ENCODE measurements at regions not wholly inside any gene's neighbourhood (a gene's known extent, or its start where the extent isn't known, plus 50 kb on each side); places are given as distances from the start of the nearest gene placed in this dataset.
"Not testable (repeated sequence)": the region's sequence is repeated elsewhere in the genome, so short reads cannot be mapped to it uniquely, and the experiment has no call there.

- no peaks in the 10 kb centered on the region for H3K9me3 Mint-ChIP-seq
- H3K4me1 Mint-ChIP-seq (ENCODE audit: low read depth), result no peaks in the 10 kb centered on the region
- no peak overlapping the region for H3K27ac Mint-ChIP-seq
Observed at GRCh38 chr7:121696954-121697353, 176.0 kb upstream of the PTPRZ1 start.

GRCh38 chr7:121689749-121690148, 183.2 kb upstream of the PTPRZ1 start:
- no peaks in the 10 kb centered on the region for H3K27me3 Mint-ChIP-seq
- H3K27ac Mint-ChIP-seq, result no peak overlapping the region
- no peaks in the 10 kb centered on the region for H3K36me3 Mint-ChIP-seq (ENCODE audit: low read depth)
- DNase-seq, result no peak
- no peak overlapping the region for H3K4me3 Mint-ChIP-seq
- H3K9me3 Mint-ChIP-seq, result no peaks in the 10 kb centered on the region
- H3K4me1 Mint-ChIP-seq (ENCODE audit: low read depth), result no peaks in the 10 kb centered on the region

More at GRCh38 chr7:121696954-121697353, 176.0 kb upstream of the PTPRZ1 start:
- Mint-ChIP-seq H3K36me3 (ENCODE audit: low read depth) (no peaks in the 10 kb centered on the region), H3K4me3 (no peak overlapping the region), H3K27me3 (no peaks in the 10 kb centered on the region)
- no peak for DNase-seq

GRCh38 chr7:121681700-121682099, 191.3 kb upstream of the PTPRZ1 start:
- H3K27ac Mint-ChIP-seq, result no peak overlapping the region
- H3K4me1 Mint-ChIP-seq (ENCODE audit: low read depth), result no peaks in the 10 kb centered on the region
- H3K36me3 Mint-ChIP-seq (ENCODE audit: low read depth), result no peaks in the 10 kb centered on the region
- H3K9me3 Mint-ChIP-seq, result no peaks in the 10 kb centered on the region
- no peak for DNase-seq
- H3K4me3 Mint-ChIP-seq, result no peak overlapping the region
- H3K27me3 Mint-ChIP-seq, result no peaks in the 10 kb centered on the region

GRCh38 chr7:121676168-121676567, 196.8 kb upstream of the PTPRZ1 start:
- H3K27ac Mint-ChIP-seq, result no peak overlapping the region
- no peaks in the 10 kb centered on the region for H3K4me1 Mint-ChIP-seq (ENCODE audit: low read depth)
- H3K4me3 Mint-ChIP-seq, result no peak overlapping the region
- peaks cover 3% of the 10 kb centered on the region for H3K9me3 Mint-ChIP-seq
- no peak for DNase-seq
- no peaks in the 10 kb centered on the region for H3K36me3 Mint-ChIP-seq (ENCODE audit: low read depth)
- no peaks in the 10 kb centered on the region for H3K27me3 Mint-ChIP-seq

- DNase-seq; H3K9me3 Mint-ChIP-seq; H3K27me3 Mint-ChIP-seq; H3K4me1 Mint-ChIP-seq (ENCODE audit: low read depth); H3K4me3 Mint-ChIP-seq; H3K36me3 Mint-ChIP-seq (ENCODE audit: low read depth); H3K27ac Mint-ChIP-seq: not testable (repeated sequence)
Observed at GRCh38 chr7:121674455-121674854, 198.5 kb upstream of the PTPRZ1 start.

GRCh38 chr7:121669144-121669543, 203.8 kb upstream of the PTPRZ1 start:
- H3K9me3 Mint-ChIP-seq, result peaks cover 2% of the 10 kb centered on the region
- no peak overlapping the region for H3K4me3 Mint-ChIP-seq
- H3K27me3 Mint-ChIP-seq, result no peaks in the 10 kb centered on the region
- no peak overlapping the region for H3K27ac Mint-ChIP-seq
- H3K36me3 Mint-ChIP-seq (ENCODE audit: low read depth), result no peaks in the 10 kb centered on the region
- DNase-seq, result no peak
- no peaks in the 10 kb centered on the region for H3K4me1 Mint-ChIP-seq (ENCODE audit: low read depth)

DNA sequence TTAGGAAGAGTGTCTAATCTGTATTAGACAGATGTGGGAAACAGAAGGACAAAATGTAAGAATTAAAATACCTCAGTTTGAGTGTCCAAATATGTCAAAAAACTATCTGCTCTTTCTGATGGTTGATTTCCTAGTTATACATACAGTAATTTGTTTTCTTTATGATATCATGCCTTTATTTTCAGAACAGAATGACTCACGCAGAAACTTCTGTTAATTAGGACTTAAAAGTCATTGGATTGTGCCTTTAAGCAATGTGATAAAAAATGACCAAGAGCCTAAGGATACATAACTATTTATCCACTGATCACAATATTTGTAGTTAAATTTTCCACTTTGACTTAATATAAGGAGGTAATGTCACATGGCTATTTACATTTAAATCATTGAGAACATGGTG, 206.7 kb upstream of the PTPRZ1 start:
- DNase-seq, result no peak

GRCh38 chr7:121643320-121643719, 229.6 kb upstream of the PTPRZ1 start:
- Mint-ChIP-seq H3K4me1 (ENCODE audit: low read depth) (no peaks in the 10 kb centered on the region), H3K9me3 (peaks cover 2% of the 10 kb centered on the region), H3K36me3 (ENCODE audit: low read depth) (no peaks in the 10 kb centered on the region), H3K4me3 (no peak overlapping the region), H3K27me3 (no peaks in the 10 kb centered on the region), H3K27ac (no peak overlapping the region)
- no peak for DNase-seq

More for the DNA sequence above, 206.7 kb upstream of the PTPRZ1 start:
- H3K9me3 Mint-ChIP-seq, result peaks cover 2% of the 10 kb centered on the region
- no peak overlapping the region for H3K27ac Mint-ChIP-seq
- H3K36me3 Mint-ChIP-seq (ENCODE audit: low read depth), result no peaks in the 10 kb centered on the region
- H3K4me1 Mint-ChIP-seq (ENCODE audit: low read depth), result no peaks in the 10 kb centered on the region
- no peaks in the 10 kb centered on the region for H3K27me3 Mint-ChIP-seq
- no peak overlapping the region for H3K4me3 Mint-ChIP-seq

DNA sequence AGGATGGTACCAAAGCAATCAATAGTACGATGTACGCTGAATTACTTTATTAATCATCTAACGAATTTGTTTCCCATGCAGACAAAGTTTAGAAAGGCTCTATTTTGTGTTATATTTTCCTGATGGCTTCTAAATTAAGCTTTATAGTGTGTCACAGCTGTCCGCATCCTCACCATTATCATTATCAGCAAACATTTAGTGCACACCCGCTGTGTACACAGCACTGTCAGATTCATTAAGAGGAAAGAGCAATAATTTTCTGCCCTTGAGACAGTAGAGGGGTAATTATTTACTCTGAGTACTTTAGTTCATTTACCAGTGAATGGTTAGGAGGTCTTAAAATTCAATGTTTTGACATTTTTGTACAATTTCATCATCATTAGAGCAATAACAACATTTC, 233.3 kb upstream of the PTPRZ1 start:
- H3K27me3 Mint-ChIP-seq, result no peaks in the 10 kb centered on the region
- no peaks in the 10 kb centered on the region for H3K9me3 Mint-ChIP-seq
- H3K4me3 Mint-ChIP-seq, result no peak overlapping the region
- no peaks in the 10 kb centered on the region for H3K4me1 Mint-ChIP-seq (ENCODE audit: low read depth)
- H3K36me3 Mint-ChIP-seq (ENCODE audit: low read depth), result no peaks in the 10 kb centered on the region
- no peak overlapping the region for H3K27ac Mint-ChIP-seq
- no peak for DNase-seq

GRCh38 chr7:121638286-121638685, 234.7 kb upstream of the PTPRZ1 start:
- DNase-seq, result no peak
- Mint-ChIP-seq H3K4me1 (ENCODE audit: low read depth) (no peaks in the 10 kb centered on the region), H3K4me3 (no peak overlapping the region), H3K36me3 (ENCODE audit: low read depth) (no peaks in the 10 kb centered on the region), H3K27ac (no peak overlapping the region), H3K27me3 (no peaks in the 10 kb centered on the region), H3K9me3 (no peaks in the 10 kb centered on the region)

GRCh38 chr7:121634356-121634755, 238.2 kb upstream of the FAM3C start:
- DNase-seq, result no peak
- Mint-ChIP-seq H3K36me3 (ENCODE audit: low read depth) (no peaks in the 10 kb centered on the region), H3K4me1 (ENCODE audit: low read depth) (no peaks in the 10 kb centered on the region), H3K4me3 (no peak overlapping the region), H3K9me3 (no peaks in the 10 kb centered on the region), H3K27me3 (no peaks in the 10 kb centered on the region), H3K27ac (no peak overlapping the region)

- Mint-ChIP-seq H3K36me3 (ENCODE audit: low read depth) (no peaks in the 10 kb centered on the region), H3K9me3 (no peaks in the 10 kb centered on the region), H3K27me3 (no peaks in the 10 kb centered on the region), H3K4me3 (no peak overlapping the region), H3K4me1 (ENCODE audit: low read depth) (no peaks in the 10 kb centered on the region), H3K27ac (no peak overlapping the region)
- DNase-seq, result no peak
Observed at GRCh38 chr7:121633186-121633585, 237.1 kb upstream of the FAM3C start.

DNA sequence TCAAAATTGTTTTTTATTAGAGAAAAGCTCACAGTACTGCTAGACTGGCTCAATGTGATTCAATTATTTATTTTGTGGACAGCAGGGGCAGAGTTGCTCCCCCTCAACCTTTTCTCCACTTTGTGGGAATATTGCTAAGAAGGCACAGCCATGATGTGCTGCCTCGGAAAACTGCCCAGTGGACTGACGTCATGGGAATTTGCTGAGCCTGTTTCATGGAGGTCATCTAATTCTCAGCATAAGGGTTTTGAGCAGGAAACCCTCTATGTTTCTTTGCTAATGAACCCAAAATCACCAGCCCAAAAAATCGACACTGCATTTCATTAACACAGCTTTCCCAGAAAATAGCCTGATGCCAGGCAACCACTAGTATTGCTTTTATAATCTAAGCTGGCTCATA, 228.8 kb upstream of the FAM3C start:
- Mint-ChIP-seq H3K27me3 (no peaks in the 10 kb centered on the region), H3K4me1 (ENCODE audit: low read depth) (no peaks in the 10 kb centered on the region), H3K36me3 (ENCODE audit: low read depth) (no peaks in the 10 kb centered on the region), H3K27ac (no peak overlapping the region), H3K4me3 (no peak overlapping the region), H3K9me3 (no peaks in the 10 kb centered on the region)
- no peak for DNase-seq

- no peak for DNase-seq
- H3K4me3 Mint-ChIP-seq, result no peak overlapping the region
- H3K27me3 Mint-ChIP-seq, result no peaks in the 10 kb centered on the region
- H3K27ac Mint-ChIP-seq, result no peak overlapping the region
- H3K4me1 Mint-ChIP-seq (ENCODE audit: low read depth), result no peaks in the 10 kb centered on the region
- H3K36me3 Mint-ChIP-seq (ENCODE audit: low read depth), result no peaks in the 10 kb centered on the region
- no peaks in the 10 kb centered on the region for H3K9me3 Mint-ChIP-seq
Observed at GRCh38 chr7:121623130-121623872, 227.2 kb upstream of the FAM3C start.

GRCh38 chr7:121621937-121622336, 225.8 kb upstream of the FAM3C start:
- Mint-ChIP-seq H3K4me1 (ENCODE audit: low read depth) (no peaks in the 10 kb centered on the region), H3K27ac (no peak overlapping the region), H3K36me3 (ENCODE audit: low read depth) (no peaks in the 10 kb centered on the region), H3K4me3 (no peak overlapping the region), H3K27me3 (no peaks in the 10 kb centered on the region), H3K9me3 (peaks cover 5% of the 10 kb centered on the region)
- DNase-seq, result no peak

All from activated T-cell treated with anti-CD3 and anti-CD28 coated beads, Interleukin-2, amount 50 U/mL, for 24 hours (primary cell).